IMR-90 (cell line): ENCODE measurements at regions not wholly inside any gene's neighbourhood (a gene's known extent, or its start where the extent isn't known, plus 50 kb on each side); places are given as distances from the start of the nearest gene placed in this dataset.

Experiments
- ATAC-seq: fragments of 200-7000 bp; cut with Tn5 transposase; 2 replicates; pipeline ENCODE4 v1.9.1; 2020; ENCODE audit warnings: low read depth, mild to moderate bottlenecking, moderate library complexity
- BruUV-seq: library from RNA; stranded (reverse); fragments of 400-500 nt; replicated peaks from 2 replicates; lab custom pipeline; 2021; lab: Mats Ljungman, UMichigan
- CTCF ChIA-PET: fragments of 300-600 bp; formaldehyde crosslinking; extraction: SDS; loops from one replicate; lab custom pipeline; 2021; ENCODE audit warnings: antibody characterized with exemption; lab: Yijun Ruan, JAX
- POLR2A ChIA-PET: fragments of 300-600 bp; sonication (Branson Sonifier 250); formaldehyde crosslinking; loops from one replicate; lab custom pipeline; 2022; ENCODE audit warnings: antibody characterized with exemption; ENCODE audit not compliant: unreplicated experiment; lab: Charles Lee
- DNase-seq: peaks from one replicate; pipeline ENCODE4 v3.0.0; 2013
- H2AFZ ChIP-seq: replicated peaks from 2 replicates; pipeline ENCODE3; 2013; ENCODE audit warnings: low read length, mild to moderate bottlenecking; ENCODE audit not compliant: poor library complexity
- H2AK5ac ChIP-seq: 2 replicates; pipeline ENCODE4 v1.6.1; 2013; ENCODE audit warnings: low read depth, low read length, inconsistent platforms
- H2AK9ac ChIP-seq: replicated peaks from 2 replicates; pipeline ENCODE3; 2013; ENCODE audit warnings: mild to moderate bottlenecking, low read depth, low read length, moderate library complexity; ENCODE audit not compliant: poor library complexity
- H2BK120ac ChIP-seq: 2 replicates; pipeline ENCODE4 v1.6.1; 2013; ENCODE audit warnings: low read depth, low read length, inconsistent platforms
- H2BK15ac ChIP-seq: 3 replicates; pipeline ENCODE4 v1.6.1; 2013; ENCODE audit warnings: low read depth, low read length, inconsistent platforms
- H2BK20ac ChIP-seq: 2 replicates; pipeline ENCODE4 v1.6.1; 2013; ENCODE audit warnings: low read depth, mild to moderate bottlenecking, inconsistent platforms, low read length, moderate library complexity
- H2BK5ac ChIP-seq: 2 replicates; pipeline ENCODE4 v1.6.1; 2013; ENCODE audit warnings: mild to moderate bottlenecking, low read depth, low read length, inconsistent platforms; ENCODE audit not compliant: poor library complexity, severe bottlenecking
- H3K14ac ChIP-seq: replicated peaks from 2 replicates; pipeline ENCODE4 v1.6.1; 2013; ENCODE audit warnings: low read depth, low read length, inconsistent platforms
- H3K18ac ChIP-seq: 2 replicates; pipeline ENCODE4 v1.6.1; 2013; ENCODE audit warnings: low read depth, low read length, control low read depth
- H3K23ac ChIP-seq: 2 replicates; pipeline ENCODE4 v1.6.1; 2013; ENCODE audit warnings: low read depth, low read length, inconsistent platforms
- H3K27ac ChIP-seq: 2 replicates; pipeline ENCODE4 v1.5.1; 2013; ENCODE audit warnings: mild to moderate bottlenecking, control low read depth, low read length; ENCODE audit not compliant: insufficient read depth
- H3K27me3 ChIP-seq: 2 replicates; pipeline ENCODE4 v1.6.1; 2013; ENCODE audit warnings: low read length; ENCODE audit not compliant: control insufficient read depth, insufficient read depth
- H3K36me3 ChIP-seq: 2 replicates; pipeline ENCODE4 v1.6.1; 2013; ENCODE audit warnings: low read length, mixed read lengths; ENCODE audit not compliant: control insufficient read depth, insufficient read depth
- H3K4ac ChIP-seq: 2 replicates; pipeline ENCODE4 v1.6.1; 2013; ENCODE audit warnings: low read depth, low read length, inconsistent platforms
- H3K4me1 ChIP-seq: 2 replicates; pipeline ENCODE4 v1.6.1; 2013; ENCODE audit warnings: low read length, mixed read lengths; ENCODE audit not compliant: control insufficient read depth, insufficient read depth
- H3K4me2 ChIP-seq: 2 replicates; pipeline ENCODE4 v1.6.1; 2013; ENCODE audit warnings: low read depth, mild to moderate bottlenecking, control low read depth, low read length, moderate library complexity
- H3K4me3 ChIP-seq: 2 replicates; pipeline ENCODE4 v1.5.1; 2013; ENCODE audit warnings: low read depth, mild to moderate bottlenecking, control low read depth, low read length, moderate library complexity; ENCODE audit not compliant: insufficient read depth
- H3K56ac ChIP-seq: 2 replicates; pipeline ENCODE4 v1.6.1; 2013; ENCODE audit warnings: low read length, inconsistent platforms; ENCODE audit not compliant: insufficient read depth; ENCODE audit errors: extremely low read depth
- H3K79me1 ChIP-seq, 2 experiments: 2 replicates each; pipeline ENCODE4 v1.6.1; 2013; ENCODE audit warnings: low read length in 2 of 2, inconsistent platforms in 1 of 2, low read depth in 1 of 2
- H3K9ac ChIP-seq: 2 replicates; pipeline ENCODE4 v1.6.1; 2013; ENCODE audit warnings: low read depth, low read length, control low read depth
- H3K9me1 ChIP-seq: 2 replicates; pipeline ENCODE4 v1.6.1; 2013; ENCODE audit warnings: low read length, inconsistent platforms; ENCODE audit not compliant: insufficient read depth
- H3K9me3 ChIP-seq: 2 replicates; pipeline ENCODE4 v1.6.1; 2013; ENCODE audit warnings: low read length; ENCODE audit not compliant: control insufficient read depth, insufficient read depth
- H4K20me1 ChIP-seq: 2 replicates; pipeline ENCODE4 v1.6.1; 2013; ENCODE audit warnings: low read length, inconsistent platforms; ENCODE audit not compliant: insufficient read depth
- H4K5ac ChIP-seq: 2 replicates; pipeline ENCODE4 v1.6.1; 2013; ENCODE audit warnings: mild to moderate bottlenecking, low read depth, low read length, control low read depth
- H4K8ac ChIP-seq, 2 experiments: 2 replicates each; pipeline ENCODE4 v1.6.1; 2013; ENCODE audit warnings: low read depth in 2 of 2, low read length in 2 of 2, control low read depth in 1 of 2, inconsistent platforms in 1 of 2
- H4K91ac ChIP-seq: 2 replicates; pipeline ENCODE4 v1.6.1; 2013; ENCODE audit warnings: low read depth, low read length, inconsistent platforms; ENCODE audit not compliant: insufficient read depth
- BHLHE40 ChIP-seq: fragments of 150-350 bp; IDR thresholded peaks from 2 replicates; pipeline ENCODE4 v1.6.1; 2016; ENCODE audit warnings: mild to moderate bottlenecking, low read depth, low read length
- CEBPB ChIP-seq: IDR thresholded peaks from 2 replicates; pipeline ENCODE4 v1.6.1; 2012; ENCODE audit warnings: low read depth, low read length, improper control_type of control experiment
- CHD1 ChIP-seq: IDR thresholded peaks from 2 replicates; pipeline ENCODE4 v1.6.1; 2012; ENCODE audit warnings: low read depth, low read length, improper control_type of control experiment
- FOS ChIP-seq: fragments of 150-350 bp; IDR thresholded peaks from 2 replicates; pipeline ENCODE4 v1.6.1; 2016; ENCODE audit warnings: low read depth, low read length
- MAFK ChIP-seq: IDR thresholded peaks from 2 replicates; pipeline ENCODE4 v1.6.1; 2012; ENCODE audit warnings: low read depth, low read length, improper control_type of control experiment
- MAZ ChIP-seq: IDR thresholded peaks from 2 replicates; pipeline ENCODE4 v1.6.1; 2012; ENCODE audit warnings: low read depth, mild to moderate bottlenecking, low read length, improper control_type of control experiment, moderate library complexity, borderline replicate concordance
- MXI1 ChIP-seq: IDR thresholded peaks from 2 replicates; pipeline ENCODE4 v1.6.1; 2012; ENCODE audit warnings: low read depth, mild to moderate bottlenecking, low read length, moderate library complexity, borderline replicate concordance
- NFE2L2 ChIP-seq: fragments of 150-350 bp; IDR thresholded peaks from 2 replicates; pipeline ENCODE4 v1.6.1; 2016; ENCODE audit warnings: low read depth, mild to moderate bottlenecking, low read length
- POLR2A ChIP-seq: IDR thresholded peaks from 2 replicates; pipeline ENCODE4 v1.6.1; 2012; ENCODE audit warnings: mild to moderate bottlenecking, low read depth, low read length
- RAD21 ChIP-seq: IDR thresholded peaks from 2 replicates; pipeline ENCODE4 v1.6.1; 2012; ENCODE audit warnings: low read length, improper control_type of control experiment
- RCOR1 ChIP-seq: IDR thresholded peaks from 2 replicates; pipeline ENCODE4 v1.6.1; 2012; ENCODE audit warnings: mild to moderate bottlenecking, low read length, improper control_type of control experiment; ENCODE audit not compliant: insufficient replicate concordance
- RFX5 ChIP-seq: IDR thresholded peaks from 2 replicates; pipeline ENCODE4 v1.8.0; 2012; ENCODE audit warnings: low read depth, mild to moderate bottlenecking, low read length, moderate library complexity
- SMC3 ChIP-seq: fragments of 150-350 bp; IDR thresholded peaks from 2 replicates; pipeline ENCODE4 v1.6.1; 2016; ENCODE audit warnings: low read depth, mild to moderate bottlenecking, antibody characterized with exemption, low read length, moderate library complexity
- WGBS, 2 experiments: methylation state at CpG; one replicate each; pipeline versions ENCODE4 v1.1.5 to v1.1.7; 2013; ENCODE audit warnings: missing lambda C conversion rate in 2 of 2; ENCODE audit not compliant: insufficient read length in 1 of 2; ENCODE audit errors: extremely low coverage in 2 of 2; 5-methylcytosine and 5-hydroxymethylcytosine counted together
- dilution Hi-C: fragments of 300-500 bp; cut with HindIII; formaldehyde crosslinking; loops from one replicate; pipeline ENCODE4 v1.14.3; 2018; ENCODE audit warnings: low sequenced_read_pairs; ENCODE audit not compliant: unreplicated experiment
- in situ Hi-C: fragments of 300-500 bp; cut with MboI; formaldehyde crosslinking; loops from 3 replicates; pipeline ENCODE4 v1.14.3; 2019; ENCODE audit warnings: low sequenced_read_pairs, inconsistent platforms, mixed read lengths
- intact Hi-C: fragments of 100-400 bp; cut with micrococcal nuclease; formaldehyde crosslinking; loops from 2 replicates; pipeline ENCODE4 v1.10.0; 2022
- TF ChIP-seq, protein P1 (sequence below): fragments of 150-350 bp; IDR thresholded peaks from 2 replicates; pipeline ENCODE4 v1.6.1; 2016; ENCODE audit warnings: low read depth, mild to moderate bottlenecking, low read length, moderate library complexity, borderline replicate concordance
- TF ChIP-seq, protein P2 (sequence below): fragments of 150-350 bp; IDR thresholded peaks from 2 replicates; pipeline ENCODE4 v1.6.1; 2017; ENCODE audit warnings: mild to moderate bottlenecking, antibody characterized with exemption, low read length, low read depth
- TF ChIP-seq, protein P3 (sequence below): conservative IDR thresholded peaks from 2 replicates; pipeline ENCODE4 v1.5.1; 2012; ENCODE audit warnings: mild to moderate bottlenecking, low read depth, low read length, improper control_type of control experiment

DNA sequence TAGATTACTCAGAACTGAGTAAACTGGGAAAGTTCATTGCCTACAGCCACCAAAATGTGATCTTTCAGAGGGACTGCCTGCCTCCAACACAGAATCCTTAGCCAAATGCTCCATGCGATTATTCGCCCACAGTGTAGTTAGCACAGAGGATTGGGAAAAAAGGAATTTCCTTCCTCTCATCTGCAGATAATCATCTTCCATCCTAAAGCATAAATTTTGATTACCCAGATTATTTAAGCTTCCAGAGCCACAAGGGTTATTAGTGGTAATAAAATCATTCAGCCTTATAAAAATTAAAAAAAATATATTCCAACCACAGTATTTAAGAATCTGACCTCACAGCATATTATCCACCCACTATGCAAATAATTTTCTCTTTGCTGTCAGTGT, 285.3 kb upstream of the GRAMD2B start:
- Histone ChIP-seq H2BK20ac (no peak overlapping the region), H3K27me3 (no peaks in the 10 kb centered on the region), H2BK120ac (no peak overlapping the region), H3K9ac (no peak overlapping the region), H3K4me2 (no peak overlapping the region), H3K4me3 (no peak overlapping the region), H3K4ac (no peak overlapping the region), H3K9me1 (no peaks in the 10 kb centered on the region), H2BK5ac (no peak overlapping the region), H3K36me3 (no peaks in the 10 kb centered on the region), H3K4me1 (peaks cover 3% of the 10 kb centered on the region), H2AK9ac (no peak overlapping the region), H4K5ac (no peak overlapping the region), H3K9me3 (no peaks in the 10 kb centered on the region), H3K56ac (no peak overlapping the region), H3K14ac (no peak overlapping the region), H3K79me1 (no peaks in the 10 kb centered on the region), H2AK5ac (no peak overlapping the region), H2AFZ (no peak overlapping the region), H4K20me1 (no peaks in the 10 kb centered on the region), H3K23ac (no peak overlapping the region), H3K18ac (no peak overlapping the region), H2BK15ac (no peak overlapping the region), H4K91ac (no peak overlapping the region), H3K27ac (no peak overlapping the region), H4K8ac (no peak overlapping the region)
- no peak for DNase-seq
- dilution Hi-C loops: no loop called here
- ChIA-PET POLR2A (no interaction called here), CTCF (interaction anchor here (1.6 kb wide), 1 partner anchor 13 kb away, joined by 4 read pairs; no protein-coding TSS in a partner anchor)
- intact Hi-C loops: no loop called here
- TF ChIP-seq FOS (no peak), RFX5 (no peak), SMC3 (no peak), MAZ (no peak), NFE2L2 (no peak), MXI1 (no peak), RAD21 (no peak), MAFK (no peak), CEBPB (no peak), POLR2A (no peak), CHD1 (no peak), RCOR1 (no peak), BHLHE40 (no peak)
- TF ChIP-seq, protein P1, sequence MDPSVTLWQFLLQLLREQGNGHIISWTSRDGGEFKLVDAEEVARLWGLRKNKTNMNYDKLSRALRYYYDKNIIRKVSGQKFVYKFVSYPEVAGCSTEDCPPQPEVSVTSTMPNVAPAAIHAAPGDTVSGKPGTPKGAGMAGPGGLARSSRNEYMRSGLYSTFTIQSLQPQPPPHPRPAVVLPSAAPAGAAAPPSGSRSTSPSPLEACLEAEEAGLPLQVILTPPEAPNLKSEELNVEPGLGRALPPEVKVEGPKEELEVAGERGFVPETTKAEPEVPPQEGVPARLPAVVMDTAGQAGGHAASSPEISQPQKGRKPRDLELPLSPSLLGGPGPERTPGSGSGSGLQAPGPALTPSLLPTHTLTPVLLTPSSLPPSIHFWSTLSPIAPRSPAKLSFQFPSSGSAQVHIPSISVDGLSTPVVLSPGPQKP: no peak
- TF ChIP-seq, protein P2, sequence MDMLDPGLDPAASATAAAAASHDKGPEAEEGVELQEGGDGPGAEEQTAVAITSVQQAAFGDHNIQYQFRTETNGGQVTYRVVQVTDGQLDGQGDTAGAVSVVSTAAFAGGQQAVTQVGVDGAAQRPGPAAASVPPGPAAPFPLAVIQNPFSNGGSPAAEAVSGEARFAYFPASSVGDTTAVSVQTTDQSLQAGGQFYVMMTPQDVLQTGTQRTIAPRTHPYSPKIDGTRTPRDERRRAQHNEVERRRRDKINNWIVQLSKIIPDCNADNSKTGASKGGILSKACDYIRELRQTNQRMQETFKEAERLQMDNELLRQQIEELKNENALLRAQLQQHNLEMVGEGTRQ: no peak
- TF ChIP-seq, protein P3, sequence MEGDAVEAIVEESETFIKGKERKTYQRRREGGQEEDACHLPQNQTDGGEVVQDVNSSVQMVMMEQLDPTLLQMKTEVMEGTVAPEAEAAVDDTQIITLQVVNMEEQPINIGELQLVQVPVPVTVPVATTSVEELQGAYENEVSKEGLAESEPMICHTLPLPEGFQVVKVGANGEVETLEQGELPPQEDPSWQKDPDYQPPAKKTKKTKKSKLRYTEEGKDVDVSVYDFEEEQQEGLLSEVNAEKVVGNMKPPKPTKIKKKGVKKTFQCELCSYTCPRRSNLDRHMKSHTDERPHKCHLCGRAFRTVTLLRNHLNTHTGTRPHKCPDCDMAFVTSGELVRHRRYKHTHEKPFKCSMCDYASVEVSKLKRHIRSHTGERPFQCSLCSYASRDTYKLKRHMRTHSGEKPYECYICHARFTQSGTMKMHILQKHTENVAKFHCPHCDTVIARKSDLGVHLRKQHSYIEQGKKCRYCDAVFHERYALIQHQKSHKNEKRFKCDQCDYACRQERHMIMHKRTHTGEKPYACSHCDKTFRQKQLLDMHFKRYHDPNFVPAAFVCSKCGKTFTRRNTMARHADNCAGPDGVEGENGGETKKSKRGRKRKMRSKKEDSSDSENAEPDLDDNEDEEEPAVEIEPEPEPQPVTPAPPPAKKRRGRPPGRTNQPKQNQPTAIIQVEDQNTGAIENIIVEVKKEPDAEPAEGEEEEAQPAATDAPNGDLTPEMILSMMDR: no peak
- no peak for ATAC-seq
- no CpG with 5 or more reads among the region's 2 CpGs for WGBS, 2 experiments
- BruUV-seq: no TSS peak
- in situ Hi-C loops: no loop called here
